Loucy (cell line): ENCODE measurements at regions not wholly inside any gene's neighbourhood (a gene's known extent, or its start where the extent isn't known, plus 50 kb on each side); places are given as distances from the start of the nearest gene placed in this dataset.
"Not testable (repeated sequence)": the region's sequence is repeated elsewhere in the genome, so short reads cannot be mapped to it uniquely, and the experiment has no call there.

Experiments
- H2AFZ ChIP-seq: fragments of 200-600 bp; sonication (generic); 2 replicates; pipeline ENCODE4 v1.6.0; 2016; ENCODE audit warnings: antibody characterized with exemption, mild to moderate bottlenecking, low read length, moderate library complexity
- H3F3A ChIP-seq: fragments of 200-600 bp; 2 replicates; pipeline ENCODE4 v1.6.0; 2016; ENCODE audit warnings: antibody characterized with exemption, low read depth, mild to moderate bottlenecking
- H3K27me3 ChIP-seq: fragments of 200-600 bp; sonication (generic); 2 replicates; pipeline ENCODE4 v1.6.1; 2014; ENCODE audit warnings: low read length, mild to moderate bottlenecking; ENCODE audit not compliant: insufficient read depth, poor library complexity, severe bottlenecking
- H3K36me3 ChIP-seq: fragments of 200-600 bp; sonication (generic); 2 replicates; pipeline ENCODE4 v1.6.1; 2016; ENCODE audit warnings: low read length; ENCODE audit not compliant: insufficient read depth
- H3K4me1 ChIP-seq: fragments of 200-600 bp; sonication (generic); 2 replicates; pipeline ENCODE4 v1.5.1; 2014; ENCODE audit warnings: low read length, mild to moderate bottlenecking; ENCODE audit not compliant: insufficient read depth, poor library complexity, severe bottlenecking
- H3K4me2 ChIP-seq: fragments of 200-600 bp; sonication (generic); 2 replicates; pipeline ENCODE4 v1.6.0; 2014; ENCODE audit warnings: antibody characterized with exemption, low read length, low read depth, mild to moderate bottlenecking; ENCODE audit not compliant: poor library complexity, severe bottlenecking
- H3K4me3 ChIP-seq: fragments of 200-600 bp; sonication (generic); 2 replicates; pipeline ENCODE4 v1.5.1; 2014; ENCODE audit warnings: low read length, mild to moderate bottlenecking, mixed read lengths; ENCODE audit not compliant: poor library complexity, severe bottlenecking
- H3K79me2 ChIP-seq: fragments of 200-600 bp; sonication (generic); 2 replicates; pipeline ENCODE4 v1.6.1; 2014; ENCODE audit warnings: low read length; ENCODE audit not compliant: insufficient read depth
- H3K9ac ChIP-seq: fragments of 200-600 bp; sonication (generic); 2 replicates; pipeline ENCODE4 v1.6.0; 2014; ENCODE audit warnings: mild to moderate bottlenecking, low read depth, low read length, moderate library complexity; ENCODE audit not compliant: poor library complexity, severe bottlenecking
- H3K9me2 ChIP-seq: fragments of 200-600 bp; sonication (generic); replicated peaks from 2 replicates; pipeline ENCODE4 v1.6.1; 2016; ENCODE audit warnings: low read depth, low read length, mixed read lengths
- H3K9me3 ChIP-seq: fragments of 200-600 bp; sonication (generic); 2 replicates; pipeline ENCODE4 v1.6.1; 2014; ENCODE audit warnings: mild to moderate bottlenecking, antibody characterized with exemption, low read length, low read depth; ENCODE audit not compliant: insufficient read depth
- H4K20me1 ChIP-seq: fragments of 200-600 bp; sonication (generic); 2 replicates; pipeline ENCODE4 v1.6.0; 2014; ENCODE audit warnings: antibody characterized with exemption, low read length, mild to moderate bottlenecking; ENCODE audit not compliant: insufficient read depth, poor library complexity, severe bottlenecking
- CTCF ChIP-seq: fragments of 200-600 bp; sonication (generic); conservative IDR thresholded peaks from 2 replicates; pipeline ENCODE4 v1.5.1; 2014; ENCODE audit warnings: mild to moderate bottlenecking, antibody characterized with exemption, low read length
- EZH2phosphoT487 ChIP-seq: fragments of 200-600 bp; IDR thresholded peaks from 2 replicates; pipeline ENCODE4 v1.6.1; 2018; ENCODE audit warnings: antibody characterized with exemption, mild to moderate bottlenecking, moderate library complexity, borderline replicate concordance

- no peaks in the 10 kb centered on the region for H3K4me1 ChIP-seq
- no peaks in the 10 kb centered on the region for H3K27me3 ChIP-seq
- H3K9me2 ChIP-seq: no peaks in the 10 kb centered on the region
- H2AFZ ChIP-seq: no peak overlapping the region
- no peak overlapping the region for H3K9ac ChIP-seq
- H3F3A ChIP-seq: no peaks in the 10 kb centered on the region
- no peaks in the 10 kb centered on the region; the same call in 1 of the 2 replicates for H3K9me3 ChIP-seq
- H3K4me2 ChIP-seq: no peak overlapping the region
- H3K79me2 ChIP-seq: no peaks in the 10 kb centered on the region
- no peak overlapping the region for H3K4me3 ChIP-seq
- H4K20me1 ChIP-seq: no peaks in the 10 kb centered on the region
- H3K36me3 ChIP-seq: no peaks in the 10 kb centered on the region
- TF ChIP-seq CTCF (no peak), EZH2phosphoT487 (no peak)
Measured at GRCh38 chr4:148630051-148630450, 187.8 kb upstream of the NR3C2 start.

DNA sequence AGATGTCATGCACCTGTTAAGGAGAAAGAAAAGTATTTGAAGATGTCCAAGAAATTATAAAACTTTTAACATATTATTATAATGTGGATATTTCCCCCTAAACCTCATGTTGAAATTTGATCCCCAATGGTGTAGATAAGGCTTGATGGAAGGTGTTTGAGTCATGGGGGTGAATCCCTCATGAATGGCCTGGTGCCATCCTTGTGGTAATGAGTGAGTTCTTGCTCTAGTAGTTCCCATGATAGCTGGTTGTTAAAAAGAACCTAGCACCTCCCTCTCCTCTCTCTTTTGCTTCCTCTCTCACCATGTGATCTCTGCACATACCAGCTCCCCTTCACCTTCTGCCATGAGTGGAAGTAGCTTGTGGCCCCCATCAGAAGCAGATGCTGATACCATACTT is 176.6 kb upstream of the NR3C2 start:
- no peak overlapping the region for H2AFZ ChIP-seq

GRCh38 chr4:148608968-148609367 is 166.8 kb upstream of the NR3C2 start:
- H2AFZ ChIP-seq: no peak overlapping the region
- no peaks in the 10 kb centered on the region for H3K9me3 ChIP-seq
- TF ChIP-seq CTCF: no peak
- TF ChIP-seq EZH2phosphoT487: no peak
- no peaks in the 10 kb centered on the region for H3K9me2 ChIP-seq
- H3K4me1 ChIP-seq: no peaks in the 10 kb centered on the region
- H3K36me3 ChIP-seq: no peaks in the 10 kb centered on the region
- no peaks in the 10 kb centered on the region for H3F3A ChIP-seq
- no peak overlapping the region for H3K9ac ChIP-seq
- no peaks in the 10 kb centered on the region for H3K27me3 ChIP-seq
- H3K79me2 ChIP-seq: no peaks in the 10 kb centered on the region
- H3K4me3 ChIP-seq: no peak overlapping the region
- no peaks in the 10 kb centered on the region for H4K20me1 ChIP-seq
- H3K4me2 ChIP-seq: no peak overlapping the region

More for the DNA sequence above, 176.6 kb upstream of the NR3C2 start:
- no peaks in the 10 kb centered on the region for H3F3A ChIP-seq
- H3K9me2 ChIP-seq: no peaks in the 10 kb centered on the region
- H3K9ac ChIP-seq: no peak overlapping the region
- H3K4me2 ChIP-seq: no peak overlapping the region
- H4K20me1 ChIP-seq: no peaks in the 10 kb centered on the region
- H3K9me3 ChIP-seq: no peaks in the 10 kb centered on the region
- no peak for TF ChIP-seq EZH2phosphoT487
- no peak for TF ChIP-seq CTCF
- no peaks in the 10 kb centered on the region for H3K4me1 ChIP-seq
- no peaks in the 10 kb centered on the region for H3K36me3 ChIP-seq
- H3K27me3 ChIP-seq: no peaks in the 10 kb centered on the region
- no peak overlapping the region for H3K4me3 ChIP-seq
- no peaks in the 10 kb centered on the region for H3K79me2 ChIP-seq

GRCh38 chr4:148598418-148599207 is 156.4 kb upstream of the NR3C2 start:
- H3K4me1 ChIP-seq, H3K36me3 ChIP-seq, H3K4me3 ChIP-seq, H3K9me3 ChIP-seq, H2AFZ ChIP-seq, H3K79me2 ChIP-seq, H3K9me2 ChIP-seq, H3K9ac ChIP-seq, H3K4me2 ChIP-seq, H4K20me1 ChIP-seq, H3F3A ChIP-seq, H3K27me3 ChIP-seq: not testable (repeated sequence)
